ENCODE measurements at regions not wholly inside any gene's neighbourhood (a gene's known extent, or its start where the extent isn't known, plus 50 kb on each side); places are given as distances from the start of the nearest gene placed in this dataset.

- peak in 5 of 58 donors; percentile 3 to 9 (median 6) for DNase-seq
These were observed 122.3 kb upstream of the BACE2 start for GRCh38 chr21:41045534-41046268.

GRCh38 chr21:41048145-41048544 lies 119.8 kb upstream of the BACE2 start:
- no peak for DNase-seq

DNA sequence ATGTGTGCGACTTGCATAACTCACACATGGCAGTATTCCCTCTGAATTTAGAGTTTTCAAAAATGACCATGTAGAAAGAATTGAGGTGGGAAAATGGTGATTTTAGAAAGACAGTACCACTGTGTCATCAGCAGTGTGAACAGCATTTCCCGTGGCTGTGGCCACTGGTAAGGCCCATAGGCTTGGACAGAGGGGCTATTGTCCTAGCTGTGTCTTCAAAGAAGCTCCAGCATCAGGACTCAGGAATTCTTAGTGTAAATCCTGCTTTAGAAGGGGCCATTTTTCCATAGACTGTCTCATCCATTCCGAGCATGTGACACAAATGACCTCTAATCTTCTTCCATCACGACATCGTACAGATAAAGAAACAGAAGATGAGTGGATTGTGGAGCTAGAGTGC lies 119.3 kb upstream of the BACE2 start:
- DNase-seq = no peak

GRCh38 chr21:41052820-41053555 lies 115.0 kb upstream of the BACE2 start:
- no peak for DNase-seq

DNA sequence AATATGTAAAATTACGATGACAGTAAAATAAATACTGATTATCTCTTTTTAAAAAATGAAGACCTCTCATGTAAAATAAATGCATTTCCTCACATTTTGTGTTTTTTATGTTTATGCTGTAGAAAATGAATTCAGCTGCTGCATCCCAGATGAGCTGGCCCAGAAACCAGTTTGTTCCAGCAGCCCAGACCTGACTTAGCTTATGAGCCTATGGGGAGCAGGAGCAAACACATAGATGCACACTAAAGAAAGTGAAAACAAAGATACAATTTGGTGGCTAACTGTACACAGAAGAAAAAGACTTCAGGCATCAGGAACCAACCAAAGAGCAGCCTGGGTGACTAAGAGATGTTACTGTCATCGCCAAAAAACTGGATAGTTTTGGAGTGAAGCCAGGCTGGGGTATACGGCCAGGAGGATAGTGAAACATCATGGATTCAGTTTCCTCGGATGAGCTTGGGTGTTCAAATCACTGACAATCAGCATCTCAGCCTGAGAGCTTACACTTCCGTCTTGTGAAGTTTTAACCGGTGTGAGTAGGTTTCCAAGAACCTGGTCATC lies 113.9 kb upstream of the BACE2 start:
- DNase-seq = no peak

GRCh38 chr21:41055266-41055665 lies 112.7 kb upstream of the BACE2 start:
- DNase-seq = no peak

DNA sequence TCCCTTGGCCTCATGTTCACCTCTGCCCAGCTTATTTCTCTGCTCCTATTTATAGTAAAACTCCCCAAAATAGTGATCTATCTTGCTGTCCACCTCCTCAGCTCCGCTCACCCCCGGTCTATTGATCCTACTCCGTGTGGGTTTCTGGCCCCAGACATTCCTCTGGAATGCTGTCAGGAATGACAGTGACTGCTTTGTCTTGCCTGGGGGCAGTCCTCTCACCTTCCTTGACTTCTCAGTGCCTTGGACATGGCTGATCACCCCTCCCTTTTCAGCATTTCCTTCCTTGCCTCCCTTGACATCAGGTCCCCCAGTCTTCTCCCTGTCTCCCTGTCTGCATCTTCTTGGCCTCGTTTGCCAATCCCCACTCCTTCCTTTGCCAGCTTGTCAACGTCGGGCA lies 108.1 kb upstream of the BACE2 start:
- no peak for DNase-seq

DNA sequence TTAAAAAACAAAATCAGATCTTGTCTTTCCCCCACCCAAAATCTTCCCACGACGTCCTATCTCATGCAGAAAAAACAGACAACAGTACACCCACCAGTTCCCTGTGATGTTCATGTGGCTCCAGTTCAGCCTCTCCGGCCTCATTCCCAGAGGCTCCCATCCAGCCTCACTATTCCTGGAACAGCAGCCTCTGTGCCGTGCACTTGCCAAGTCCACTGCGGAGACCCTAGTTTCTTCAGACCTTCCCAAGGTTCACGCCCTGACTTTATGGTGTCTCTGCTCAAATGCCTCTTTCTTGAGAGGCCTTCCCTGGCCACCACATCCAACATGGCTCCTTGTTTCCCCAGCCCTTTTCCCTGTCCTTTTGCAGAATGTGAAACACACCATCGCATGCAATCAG lies 106.3 kb upstream of the BACE2 start:
- no peak for DNase-seq

DNA sequence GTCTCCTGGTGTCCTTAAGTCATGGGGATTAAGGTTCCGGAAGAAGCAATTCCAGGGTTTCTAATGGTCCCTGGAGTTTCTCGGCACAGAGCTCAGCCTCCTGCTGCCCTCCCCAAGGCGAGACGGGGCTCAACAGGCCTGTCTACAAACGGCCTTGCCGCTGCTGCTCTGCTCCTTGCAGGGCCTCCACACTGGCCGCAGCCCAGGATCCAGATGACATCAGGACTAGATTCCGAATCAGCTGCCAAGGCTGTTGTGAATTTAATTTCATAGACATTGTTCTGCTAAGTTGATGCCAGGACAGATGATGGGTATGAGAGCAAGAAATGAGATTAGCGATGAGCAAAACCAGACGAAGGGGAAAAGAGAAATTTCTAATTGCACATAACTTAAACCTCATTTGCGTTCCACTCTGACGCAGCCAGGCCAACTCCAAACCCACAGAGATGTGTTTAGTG lies 103.6 kb upstream of the BACE2 start:
- DNase-seq = peak in 4 of 58 donors; percentile 8 to 16 (median 10)

DNA sequence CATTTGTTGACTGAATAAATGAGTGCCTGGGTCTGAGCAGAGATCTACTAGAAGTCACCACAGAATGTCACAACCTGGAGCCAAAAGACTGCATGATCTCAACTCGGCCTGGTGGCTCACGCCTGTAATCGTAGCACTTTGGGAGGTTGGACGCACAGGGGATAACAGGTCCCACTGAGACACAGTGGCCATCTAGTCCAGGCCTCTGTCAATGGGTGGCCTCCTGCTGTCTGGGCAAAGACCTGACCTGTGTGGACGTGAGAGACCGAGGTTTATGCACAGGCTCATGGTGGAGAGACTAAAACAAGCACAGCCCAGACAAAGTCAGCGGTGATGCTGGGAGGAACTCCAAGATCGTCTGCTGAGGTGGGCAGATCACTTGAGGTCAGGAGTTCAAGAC lies 103.0 kb upstream of the BACE2 start:
- no peak for DNase-seq

DNA sequence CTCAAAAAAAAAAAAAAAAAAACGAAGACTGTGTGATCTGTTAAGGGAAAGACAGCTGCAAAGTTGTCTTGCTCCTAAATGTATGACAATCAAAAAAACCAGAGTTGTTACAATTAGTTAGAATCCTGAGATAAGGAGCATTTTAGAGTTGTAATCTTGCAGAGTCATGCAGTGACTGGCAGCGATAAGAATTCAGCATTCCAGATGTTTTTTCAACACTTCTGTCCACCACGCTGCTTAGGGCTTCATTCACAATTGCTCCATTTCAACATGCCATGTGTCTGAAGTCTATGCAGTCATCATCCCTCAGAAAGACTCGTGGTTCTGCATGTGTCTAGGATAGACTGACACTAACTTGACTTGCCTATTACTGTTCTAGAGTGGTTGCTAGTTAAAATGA lies 102.4 kb upstream of the BACE2 start:
- no peak for DNase-seq

DNA sequence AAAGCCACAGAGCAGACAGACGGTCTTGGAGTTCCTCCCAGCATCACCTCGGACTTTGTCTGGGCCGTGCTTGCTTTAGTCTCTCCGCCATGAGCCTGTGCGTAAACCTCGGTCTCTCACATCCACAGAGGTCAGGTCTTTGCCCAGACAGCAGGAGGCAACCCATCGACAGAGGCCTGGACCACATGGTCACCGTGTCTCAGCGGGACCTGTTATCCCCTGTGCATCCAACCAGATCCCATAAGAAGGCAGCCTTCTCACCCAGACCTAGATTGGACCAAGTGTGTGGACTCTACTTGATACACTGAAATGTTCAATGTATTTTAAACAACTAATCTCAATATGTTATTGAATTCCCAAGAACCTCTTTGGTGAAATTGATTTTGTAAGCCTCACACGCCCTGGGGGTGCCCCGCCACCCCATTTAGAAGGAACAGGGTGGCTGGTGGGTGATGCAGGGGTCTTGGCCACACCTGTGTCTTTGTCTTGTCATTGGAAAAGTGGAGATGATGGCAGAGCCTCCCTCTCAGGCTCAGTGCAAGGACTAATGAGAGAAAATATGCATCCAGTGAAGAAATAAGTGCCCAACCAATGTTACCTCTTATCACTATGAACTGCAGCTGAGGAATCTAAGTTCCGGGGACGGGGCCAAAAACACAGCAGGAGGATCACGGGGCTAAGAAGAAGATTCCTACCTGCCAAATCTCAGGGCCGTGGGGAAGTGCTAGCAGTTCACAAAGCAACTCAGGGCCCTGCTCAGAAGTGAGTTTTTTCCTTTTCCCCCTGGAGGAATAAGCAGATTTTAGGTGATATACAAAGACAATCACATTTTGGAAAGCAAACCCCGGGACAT lies 101.6 kb upstream of the BACE2 start:
- no peak for DNase-seq

GRCh38 chr21:41067709-41068108 lies 100.3 kb upstream of the BACE2 start:
- no peak for DNase-seq

DNA sequence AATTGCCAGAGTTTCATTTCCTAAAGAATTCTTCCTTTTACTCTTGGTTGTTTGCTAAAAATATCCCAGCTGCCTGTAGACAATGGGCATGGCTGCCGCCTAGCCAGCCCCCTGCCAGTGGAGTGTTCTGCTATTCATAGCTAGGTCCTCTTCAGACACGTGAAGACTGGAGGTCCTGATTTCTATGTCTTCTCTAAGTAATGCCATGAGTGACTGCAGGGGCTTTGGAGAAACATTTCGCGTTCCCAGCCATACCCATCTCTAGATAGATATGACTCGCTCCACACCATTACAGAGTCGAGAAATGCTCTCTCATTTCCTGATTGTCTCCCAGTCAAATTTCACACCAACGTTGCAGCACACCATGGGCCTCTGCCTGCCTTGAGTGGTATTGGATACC lies 99.5 kb upstream of the BACE2 start:
- peak in 22 of 58 donors; percentile 6 to 61 (median 26) for DNase-seq

DNA sequence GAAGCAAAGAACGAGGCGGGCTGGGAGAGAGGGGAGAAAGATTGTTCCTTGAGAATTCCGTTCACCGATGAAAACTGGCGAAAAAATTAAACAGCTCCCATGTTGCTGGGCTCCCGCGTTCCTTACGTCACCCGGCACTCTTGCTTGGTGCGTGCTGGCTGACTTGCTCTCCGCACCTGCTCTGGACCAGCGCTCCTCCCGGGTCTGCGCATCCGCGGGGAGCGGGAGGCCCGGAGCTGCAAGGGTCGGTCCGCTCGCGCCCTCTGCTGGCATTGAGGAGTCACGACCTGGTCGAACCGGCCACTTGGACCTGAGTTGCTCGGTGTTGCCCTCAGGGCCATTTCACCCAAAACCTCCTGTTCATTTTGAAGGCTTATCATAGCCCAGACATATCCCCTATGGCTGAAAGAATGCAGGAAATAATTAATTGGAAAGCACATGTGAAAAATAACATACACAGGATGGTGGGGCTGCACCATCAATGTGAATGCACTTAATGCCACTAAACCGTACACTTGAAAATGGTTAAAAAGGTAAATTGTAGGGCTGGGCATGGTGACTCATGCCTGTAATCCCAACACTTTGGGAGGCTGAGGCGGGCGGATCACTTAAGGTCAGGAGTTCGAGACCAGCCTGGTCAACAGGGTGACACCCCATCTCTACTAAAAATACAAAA lies 98.9 kb upstream of the BACE2 start:
- DNase-seq = peak; percentile 21 to 90 (median 76)

- no peak for DNase-seq
These were observed 97.7 kb upstream of the BACE2 start for GRCh38 chr21:41070284-41070683.

GRCh38 chr21:41071258-41072171 lies 96.4 kb upstream of the BACE2 start:
- peak in 3 of 58 donors; percentile 4 to 14 (median 5) for DNase-seq

GRCh38 chr21:41073558-41073957 lies 94.4 kb upstream of the BACE2 start:
- no peak for DNase-seq

DNA sequence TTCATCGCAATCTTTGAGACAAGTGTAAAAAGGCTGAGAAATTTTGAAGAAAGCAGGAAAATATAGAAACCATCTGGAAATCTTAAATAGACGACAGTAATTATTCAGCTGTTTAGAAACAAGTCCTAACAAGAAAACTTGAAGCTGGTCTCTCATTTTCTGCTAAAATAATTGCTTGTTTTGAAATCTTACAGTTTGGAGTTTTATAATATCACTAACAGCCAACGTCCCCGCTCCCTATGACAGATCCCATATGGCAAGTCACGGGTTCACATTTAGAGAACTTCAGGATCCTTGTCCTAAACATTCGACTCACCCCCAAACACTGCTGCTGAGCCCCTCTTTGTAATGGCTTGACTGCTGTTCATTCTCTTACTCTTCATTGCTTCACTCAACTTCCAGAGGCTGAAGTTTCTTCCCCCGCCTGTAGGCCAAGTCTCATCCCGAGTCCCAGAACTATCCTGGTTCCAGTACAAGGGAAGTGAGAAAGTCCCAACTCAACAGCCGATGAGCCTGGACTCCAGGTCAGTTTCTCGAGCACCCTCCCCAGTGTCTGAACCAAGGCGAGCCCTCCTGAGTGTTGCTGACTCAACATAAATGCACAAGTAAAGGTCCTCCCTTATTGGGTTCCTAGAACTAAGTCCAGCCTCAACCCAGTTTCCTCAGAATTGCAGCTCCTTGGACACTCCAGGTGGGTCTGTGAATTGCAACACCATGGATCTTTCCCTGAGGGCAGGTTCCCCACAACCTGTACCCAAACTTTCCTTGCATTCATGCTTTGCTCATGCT lies 93.4 kb upstream of the BACE2 start:
- no peak for DNase-seq
